Thyroid gland (tissue), 4 donors: ENCODE measurements at regions not wholly inside any gene's neighbourhood (a gene's known extent, or its start where the extent isn't known, plus 50 kb on each side); places are given as distances from the start of the nearest gene placed in this dataset.

Source experiments
- CTCF ChIP-seq, 6 experiments: fragments of 200-600 bp in 3 of 6; fragments of 450-650 bp in 3 of 6; sonication (generic) in 3 of 6; IDR thresholded peaks; one replicate each; pipeline ENCODE4 v1.5.1; 2016 to 2019; ENCODE audit warnings: antibody characterized with exemption in 6 of 6, mild to moderate bottlenecking in 2 of 6, inconsistent platforms in 1 of 6, moderate library complexity in 1 of 6
- POLR2A ChIP-seq, 2 donors: fragments of 450-650 bp; IDR thresholded peaks; one replicate each; pipeline ENCODE4 v1.6.1; 2017; ENCODE audit warnings: antibody characterized with exemption in 2 of 2, mild to moderate bottlenecking in 2 of 2, moderate library complexity in 1 of 2

- TF ChIP-seq CTCF (IDR thresholded peaks at IDR 0.05) (no peak), POLR2A (IDR thresholded peaks at IDR 0.05) (no peak)
These were observed 1690.0 kb upstream of the LRRTM3 start for GRCh38 chr10:65235846-65236245.
